Esophagus muscularis mucosa (tissue), 4 donors: ENCODE measurements at regions not wholly inside any gene's neighbourhood (a gene's known extent, or its start where the extent isn't known, plus 50 kb on each side); places are given as distances from the start of the nearest gene placed in this dataset.

ENCODE experiments used
- EP300 ChIP-seq: sonication (generic); formaldehyde crosslinking; IDR thresholded peaks from one replicate; pipeline ENCODE4 v1.6.1; 2017; ENCODE audit warnings: antibody characterized with exemption
- POLR2A ChIP-seq: fragments of 450-650 bp; IDR thresholded peaks from one replicate; pipeline ENCODE4 v1.6.1; 2017; ENCODE audit warnings: antibody characterized with exemption, moderate library complexity, mild to moderate bottlenecking, low read depth
- POLR2AphosphoS5 ChIP-seq, 2 donors: sonication (generic); formaldehyde crosslinking; IDR thresholded peaks; one replicate each; pipeline ENCODE4 v1.6.1; 2017; ENCODE audit warnings: antibody characterized with exemption in 2 of 2
- TF ChIP-seq, protein P1 (sequence below), 3 experiments: fragments of 200-600 bp in 2 of 3; fragments of 450-650 bp in 1 of 3; sonication (generic) in 2 of 3; IDR thresholded peaks; one replicate each; pipeline ENCODE4 v1.5.1; 2017 to 2019; ENCODE audit warnings: antibody characterized with exemption in 3 of 3, mild to moderate bottlenecking in 2 of 3, moderate library complexity in 1 of 3

DNA sequence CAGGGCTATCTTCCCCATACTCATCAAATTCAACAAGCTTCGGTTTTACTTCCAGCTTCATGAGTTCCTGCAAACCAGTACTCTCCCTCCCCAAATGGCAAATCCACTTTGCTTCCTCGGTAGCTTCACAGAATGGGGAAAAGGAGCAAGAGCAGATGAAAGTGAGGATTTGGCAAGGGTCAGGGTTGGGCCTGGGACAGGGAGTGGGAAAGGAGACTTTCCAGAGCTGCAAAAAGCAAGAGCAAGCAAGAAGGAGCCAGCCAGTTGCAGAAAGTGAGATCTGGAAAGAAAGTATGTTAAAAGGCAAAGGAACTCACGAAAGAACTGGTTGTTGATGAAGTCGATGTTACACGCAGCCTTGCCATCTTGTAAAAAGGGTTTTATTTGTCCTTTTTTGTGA lies 522.8 kb upstream of the TBX3 start:
- TF ChIP-seq, protein P1, sequence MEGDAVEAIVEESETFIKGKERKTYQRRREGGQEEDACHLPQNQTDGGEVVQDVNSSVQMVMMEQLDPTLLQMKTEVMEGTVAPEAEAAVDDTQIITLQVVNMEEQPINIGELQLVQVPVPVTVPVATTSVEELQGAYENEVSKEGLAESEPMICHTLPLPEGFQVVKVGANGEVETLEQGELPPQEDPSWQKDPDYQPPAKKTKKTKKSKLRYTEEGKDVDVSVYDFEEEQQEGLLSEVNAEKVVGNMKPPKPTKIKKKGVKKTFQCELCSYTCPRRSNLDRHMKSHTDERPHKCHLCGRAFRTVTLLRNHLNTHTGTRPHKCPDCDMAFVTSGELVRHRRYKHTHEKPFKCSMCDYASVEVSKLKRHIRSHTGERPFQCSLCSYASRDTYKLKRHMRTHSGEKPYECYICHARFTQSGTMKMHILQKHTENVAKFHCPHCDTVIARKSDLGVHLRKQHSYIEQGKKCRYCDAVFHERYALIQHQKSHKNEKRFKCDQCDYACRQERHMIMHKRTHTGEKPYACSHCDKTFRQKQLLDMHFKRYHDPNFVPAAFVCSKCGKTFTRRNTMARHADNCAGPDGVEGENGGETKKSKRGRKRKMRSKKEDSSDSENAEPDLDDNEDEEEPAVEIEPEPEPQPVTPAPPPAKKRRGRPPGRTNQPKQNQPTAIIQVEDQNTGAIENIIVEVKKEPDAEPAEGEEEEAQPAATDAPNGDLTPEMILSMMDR (IDR thresholded peaks at IDR 0.05): no peak
- no peak for TF ChIP-seq POLR2AphosphoS5 (IDR thresholded peaks at IDR 0.05)
- TF ChIP-seq POLR2A: no peak
- no peak for TF ChIP-seq EP300
